Mucosa of rectum (tissue), 2 donors: ENCODE measurements at regions not wholly inside any gene's neighbourhood (a gene's known extent, or its start where the extent isn't known, plus 50 kb on each side); places are given as distances from the start of the nearest gene placed in this dataset.

Source experiments
- H3K27ac ChIP-seq, 2 donors: one replicate each; pipeline ENCODE4 v1.7.0; 2013; ENCODE audit warnings: inconsistent platforms in 2 of 2, low read depth in 2 of 2, low read length in 2 of 2
- H3K27me3 ChIP-seq, 2 donors: one replicate each; pipeline ENCODE4 v1.7.0; 2013; ENCODE audit warnings: low read length in 2 of 2; ENCODE audit not compliant: control insufficient read depth in 2 of 2, insufficient read depth in 2 of 2
- H3K36me3 ChIP-seq, 2 donors: one replicate each; pipeline ENCODE4 v1.7.0; 2013; ENCODE audit warnings: low read length in 2 of 2; ENCODE audit not compliant: control insufficient read depth in 2 of 2, insufficient read depth in 2 of 2
- H3K4me1 ChIP-seq, 2 donors: one replicate each; pipeline ENCODE4 v1.7.0; 2013; ENCODE audit warnings: low read length in 2 of 2, mild to moderate bottlenecking in 1 of 2; ENCODE audit not compliant: control insufficient read depth in 2 of 2, insufficient read depth in 2 of 2
- H3K4me3 ChIP-seq, 2 donors: one replicate each; pipeline ENCODE4 v1.7.0; 2013; ENCODE audit warnings: low read length in 2 of 2
- H3K9ac ChIP-seq, 2 donors: one replicate each; pipeline ENCODE4 v1.7.0; 2013; ENCODE audit warnings: low read length in 2 of 2, low read depth in 1 of 2, mild to moderate bottlenecking in 1 of 2
- H3K9me3 ChIP-seq, 2 donors: one replicate each; pipeline ENCODE4 v1.7.0; 2013; ENCODE audit warnings: low read length in 2 of 2; ENCODE audit not compliant: control insufficient read depth in 2 of 2
- donor health status: healthy.
- donor health status: Normal muscosa, but diverticular disease.

DNA sequence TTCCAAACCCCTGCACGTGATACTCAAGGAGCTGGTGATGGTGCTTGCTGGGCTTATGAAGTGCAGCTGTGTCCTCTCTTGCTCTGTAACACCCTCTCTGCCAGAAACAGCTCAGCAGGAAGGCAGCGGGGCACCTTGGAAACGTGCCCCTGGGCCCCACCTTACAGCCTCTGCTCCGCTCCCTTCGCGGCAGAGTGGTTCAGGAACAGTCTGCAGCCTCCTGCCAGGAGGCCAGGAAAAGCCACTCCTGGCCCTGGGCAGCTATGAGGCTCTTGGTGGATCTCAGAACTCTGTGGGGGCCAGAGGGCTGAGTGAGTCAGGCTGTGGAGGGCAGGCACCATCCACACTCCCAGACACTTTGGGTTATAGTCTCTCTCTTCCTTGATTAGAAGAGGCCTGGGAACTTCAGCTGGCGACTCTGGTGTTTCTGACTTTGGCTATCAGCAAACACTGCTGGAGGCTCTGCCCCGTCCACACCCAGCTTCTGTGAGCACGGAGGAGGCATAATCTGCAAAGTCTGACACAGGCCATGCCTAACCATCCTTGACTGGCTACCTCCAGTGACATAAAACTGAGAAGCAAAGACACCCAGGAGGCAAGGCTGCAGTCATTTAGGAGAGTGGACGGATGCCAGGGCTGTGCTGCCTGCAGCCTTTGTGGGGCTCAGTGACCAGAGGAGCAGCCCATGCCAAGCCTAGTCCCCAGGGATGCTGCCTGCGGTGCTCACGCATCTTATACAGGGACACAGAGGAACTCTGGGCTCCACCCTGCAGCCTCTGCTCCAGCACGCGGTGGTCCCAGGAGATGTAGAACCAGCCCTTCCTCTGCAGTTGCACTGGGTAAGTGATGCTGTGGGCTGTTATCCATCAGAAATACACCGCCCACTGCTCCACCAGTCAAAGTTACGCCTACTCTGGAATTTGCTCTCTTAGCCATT lies 65.3 kb downstream of the METRNL start:
- Histone ChIP-seq H3K4me1 (no peaks in the 10 kb centered on the region), H3K9ac (no peak overlapping the region), H3K4me3 (no peak overlapping the region), H3K36me3 (no peaks in the 10 kb centered on the region), H3K27me3 (no peaks in the 10 kb centered on the region), H3K27ac (no peak overlapping the region), H3K9me3 (no peaks in the 10 kb centered on the region)

- no peaks in the 10 kb centered on the region for H3K4me1 ChIP-seq
- no peak overlapping the region for H3K27ac ChIP-seq
- H3K9ac ChIP-seq: no peak overlapping the region
- H3K27me3 ChIP-seq: no peaks in the 10 kb centered on the region
- no peak overlapping the region for H3K4me3 ChIP-seq
- no peaks in the 10 kb centered on the region for H3K36me3 ChIP-seq
- H3K9me3 ChIP-seq: no peaks in the 10 kb centered on the region
These were observed 65.9 kb downstream of the METRNL start for GRCh38 chr17:83145358-83145738.

DNA sequence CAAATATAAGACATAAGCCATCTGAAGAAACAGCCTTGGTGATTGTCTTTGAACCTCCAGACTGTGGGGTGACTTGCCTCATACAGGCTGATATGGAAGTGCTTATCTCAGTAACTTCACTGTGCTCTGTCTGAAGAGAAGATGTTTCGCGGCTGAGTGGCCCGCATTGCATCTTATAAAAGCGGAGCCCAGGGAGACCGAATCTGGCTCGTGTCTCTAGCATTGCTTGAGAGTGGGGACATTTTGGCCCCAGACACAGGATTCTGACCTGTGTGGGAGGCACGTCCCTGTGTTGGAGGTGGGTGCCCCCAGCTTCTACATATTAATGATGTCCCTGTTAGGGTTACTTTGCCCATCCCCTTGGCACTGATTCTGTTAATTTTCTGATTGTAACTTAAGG lies 66.4 kb downstream of the METRNL start:
- Histone ChIP-seq H3K27me3 (no peaks in the 10 kb centered on the region), H3K36me3 (no peaks in the 10 kb centered on the region), H3K27ac (no peak overlapping the region), H3K9me3 (no peaks in the 10 kb centered on the region), H3K9ac (no peak overlapping the region), H3K4me1 (no peaks in the 10 kb centered on the region), H3K4me3 (no peak overlapping the region)

DNA sequence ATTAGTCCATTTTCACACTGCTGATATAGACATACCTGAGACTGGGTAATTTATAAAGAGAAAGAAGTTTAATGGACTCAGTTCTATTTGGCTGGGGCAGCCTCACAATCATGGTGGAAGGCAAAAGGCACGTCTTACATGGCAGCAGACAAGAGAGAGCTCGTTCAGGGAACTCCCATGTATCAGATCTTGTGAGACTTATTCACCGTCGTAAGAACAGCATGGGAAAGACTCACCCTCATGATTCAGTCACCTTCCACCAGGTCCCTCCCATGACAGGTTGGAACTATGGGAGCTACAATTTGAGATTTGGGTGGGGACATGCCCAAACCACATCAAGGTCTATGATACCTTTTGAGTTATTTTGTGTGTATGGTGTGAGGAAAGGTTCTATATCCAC lies 66.9 kb downstream of the METRNL start:
- Histone ChIP-seq H3K4me1 (no peaks in the 10 kb centered on the region), H3K9ac (no peak overlapping the region), H3K4me3 (no peak overlapping the region), H3K36me3 (no peaks in the 10 kb centered on the region), H3K9me3 (no peaks in the 10 kb centered on the region), H3K27ac (no peak overlapping the region), H3K27me3 (no peaks in the 10 kb centered on the region)

DNA sequence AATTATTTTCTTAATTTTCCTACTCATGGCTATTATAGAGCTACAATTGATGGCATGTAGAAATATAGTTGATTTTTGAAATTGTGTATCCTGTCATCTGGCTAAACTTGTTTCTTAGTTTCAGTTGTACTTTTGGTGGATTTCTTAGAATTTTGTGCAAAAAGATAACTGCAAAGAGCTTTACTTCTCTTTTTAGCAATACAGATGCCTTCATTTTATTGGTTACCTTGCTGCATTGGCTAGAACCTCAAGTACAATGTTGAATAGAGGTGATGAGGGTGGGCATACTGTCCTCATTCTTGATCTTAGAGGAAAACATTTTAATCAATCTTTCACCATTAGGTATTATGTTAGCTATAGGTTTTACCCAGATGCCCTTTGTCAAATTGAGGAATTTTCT lies 67.9 kb downstream of the METRNL start:
- H3K9ac ChIP-seq: no peak overlapping the region
- H3K36me3 ChIP-seq: no peaks in the 10 kb centered on the region
- H3K27me3 ChIP-seq: no peaks in the 10 kb centered on the region
- no peak overlapping the region for H3K27ac ChIP-seq
- no peaks in the 10 kb centered on the region for H3K9me3 ChIP-seq
- H3K4me1 ChIP-seq: no peaks in the 10 kb centered on the region
- no peak overlapping the region for H3K4me3 ChIP-seq

DNA sequence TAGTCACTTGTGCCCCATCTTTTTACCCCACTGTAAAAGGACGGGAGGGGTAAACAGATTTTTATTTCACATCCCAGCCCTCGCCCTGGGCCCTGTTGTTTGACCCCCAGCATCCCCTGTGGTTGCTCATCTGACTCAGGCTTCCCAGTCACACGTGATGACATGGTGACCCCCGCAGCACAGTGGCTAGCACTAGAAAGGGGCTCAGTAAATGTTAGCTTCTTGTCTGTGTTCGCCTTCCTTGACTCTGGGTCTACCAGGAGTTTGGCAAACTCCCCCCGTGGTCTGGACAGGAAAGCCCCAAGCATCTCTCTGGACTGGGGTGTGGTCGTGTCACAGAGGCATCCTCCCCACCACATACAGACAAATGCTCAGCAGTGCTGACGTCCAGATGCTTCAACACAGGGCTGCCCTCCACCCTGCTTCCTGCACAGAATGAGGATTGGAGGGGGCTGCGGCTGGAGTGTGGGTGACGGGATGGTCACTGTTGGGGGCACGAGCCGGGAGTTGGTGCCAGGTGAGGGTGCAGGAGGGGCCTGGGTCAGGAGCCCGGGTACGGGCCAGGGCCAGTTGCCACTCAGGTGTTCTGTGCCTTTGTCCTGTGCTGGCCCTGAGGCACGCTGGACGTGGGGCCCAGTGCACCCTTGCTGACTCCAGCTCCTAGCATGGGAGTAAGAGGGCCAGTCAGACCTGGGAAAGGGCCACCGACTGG lies 69.1 kb downstream of the METRNL start:
- Histone ChIP-seq H3K27ac (no peak overlapping the region), H3K4me1 (no peaks in the 10 kb centered on the region), H3K36me3 (no peaks in the 10 kb centered on the region), H3K9ac (no peak overlapping the region), H3K4me3 (no peak overlapping the region), H3K9me3 (no peaks in the 10 kb centered on the region), H3K27me3 (no peaks in the 10 kb centered on the region)

- Histone ChIP-seq H3K27me3 (no peaks in the 10 kb centered on the region), H3K4me1 (no peaks in the 10 kb centered on the region), H3K9me3 (no peaks in the 10 kb centered on the region), H3K9ac (no peak overlapping the region), H3K36me3 (no peaks in the 10 kb centered on the region), H3K4me3 (no peak overlapping the region), H3K27ac (no peak overlapping the region)
These were observed 69.8 kb downstream of the METRNL start for GRCh38 chr17:83149029-83149725.

- no peak overlapping the region for H3K9ac ChIP-seq
- H3K27me3 ChIP-seq: no peaks in the 10 kb centered on the region
- H3K4me1 ChIP-seq: no peaks in the 10 kb centered on the region
- no peaks in the 10 kb centered on the region for H3K36me3 ChIP-seq
- no peak overlapping the region for H3K4me3 ChIP-seq
- H3K27ac ChIP-seq: no peak overlapping the region
- H3K9me3 ChIP-seq: no peaks in the 10 kb centered on the region
These were observed 70.4 kb downstream of the METRNL start for GRCh38 chr17:83149761-83150251.

DNA sequence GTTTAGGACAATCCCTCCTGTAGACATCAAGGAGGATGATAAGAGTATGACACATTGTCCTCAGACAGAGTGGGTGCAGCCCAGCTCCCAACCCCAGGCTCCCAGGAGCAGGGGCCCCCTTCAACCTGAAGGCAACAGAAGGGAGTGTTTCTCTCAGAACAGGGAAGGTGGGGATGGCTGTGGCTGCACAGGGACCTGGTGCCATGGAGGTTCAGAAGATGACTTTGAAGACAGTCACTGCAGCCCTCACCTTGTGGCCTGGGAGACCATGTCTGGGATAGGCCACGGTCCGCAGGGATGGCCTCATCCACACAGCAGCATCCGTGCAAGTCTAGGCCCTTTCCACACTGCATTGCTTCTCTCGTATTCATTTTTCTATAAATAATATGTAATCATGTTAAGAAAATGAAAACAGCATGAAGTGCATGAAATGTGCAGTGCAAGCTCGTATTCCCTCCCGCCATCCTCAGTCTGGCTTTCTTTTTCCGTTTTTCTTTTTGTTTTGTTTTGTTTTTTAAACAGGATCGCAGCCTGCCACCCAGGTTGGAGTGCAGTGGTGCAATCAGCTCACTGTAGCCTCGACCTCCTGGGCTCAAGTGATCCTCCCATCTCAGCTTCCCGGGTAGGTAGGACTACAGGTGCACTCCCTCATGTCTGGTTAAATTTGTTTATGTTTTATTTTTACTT lies 71.1 kb downstream of the METRNL start:
- Histone ChIP-seq H3K9me3 (no peaks in the 10 kb centered on the region), H3K4me3 (no peak overlapping the region), H3K36me3 (no peaks in the 10 kb centered on the region), H3K27ac (no peak overlapping the region), H3K4me1 (no peaks in the 10 kb centered on the region), H3K27me3 (no peaks in the 10 kb centered on the region), H3K9ac (no peak overlapping the region)
